GM18499 (cell line): ENCODE measurements at regions not wholly inside any gene's neighbourhood (a gene's known extent, or its start where the extent isn't known, plus 50 kb on each side); places are given as distances from the start of the nearest gene placed in this dataset.
"Not testable (repeated sequence)": the region's sequence is repeated elsewhere in the genome, so short reads cannot be mapped to it uniquely, and the experiment has no call there.

Experiments
- ATAC-seq: cut with Tn5 transposase; IDR thresholded peaks from one replicate; pipeline ENCODE4 v1.9.1; 2021; ENCODE audit warnings: moderate number of reproducible peaks; ENCODE audit not compliant: insufficient read depth, unreplicated experiment

- ATAC-seq: no peak
These were observed 108.4 kb upstream of the OLIG3 start for GRCh38 chr6:137602313-137603197.

GRCh38 chr6:137610702-137611101 is 116.5 kb upstream of the OLIG3 start:
- no peak for ATAC-seq

- ATAC-seq: no peak
These were observed 129.1 kb upstream of the OLIG3 start for GRCh38 chr6:137623293-137623692.

- ATAC-seq: no peak
These were observed 131.0 kb upstream of the OLIG3 start for GRCh38 chr6:137625100-137625661.

- ATAC-seq: no peak
These were observed 131.6 kb upstream of the OLIG3 start for GRCh38 chr6:137625808-137626207.

GRCh38 chr6:137630666-137631065 is 136.5 kb upstream of the OLIG3 start:
- ATAC-seq: no peak

- ATAC-seq: no peak
These were observed 137.1 kb upstream of the OLIG3 start for GRCh38 chr6:137631323-137631722.

- ATAC-seq: not testable (repeated sequence)
These were observed 140.0 kb upstream of the OLIG3 start for GRCh38 chr6:137634177-137634576.

GRCh38 chr6:137637121-137637520 is 142.9 kb upstream of the OLIG3 start:
- ATAC-seq: no peak

GRCh38 chr6:137638926-137639706 is 144.9 kb upstream of the OLIG3 start:
- ATAC-seq: no peak

- ATAC-seq: no peak
These were observed 145.9 kb upstream of the OLIG3 start for GRCh38 chr6:137640086-137640485.

- ATAC-seq: no peak
These were observed 147.4 kb upstream of the OLIG3 start for GRCh38 chr6:137641474-137642077.

- ATAC-seq: not testable (repeated sequence)
These were observed 149.0 kb upstream of the OLIG3 start for GRCh38 chr6:137643210-137643609.

- ATAC-seq: not testable (repeated sequence)
These were observed 149.4 kb upstream of the OLIG3 start for GRCh38 chr6:137643644-137644043.

GRCh38 chr6:137645850-137646249 is 151.7 kb upstream of the OLIG3 start:
- ATAC-seq: no peak

- ATAC-seq: no peak
These were observed 152.3 kb upstream of the OLIG3 start for GRCh38 chr6:137646484-137646883.

- no peak for ATAC-seq
These were observed 153.7 kb upstream of the OLIG3 start for GRCh38 chr6:137647762-137648447.

GRCh38 chr6:137650720-137651119 is 156.5 kb upstream of the OLIG3 start:
- no peak for ATAC-seq

GRCh38 chr6:137651178-137651577 is 157.0 kb upstream of the OLIG3 start:
- no peak for ATAC-seq
